Activated naive CD8-positive, alpha-beta T cell treated with anti-CD3 and anti-CD28 coated beads, Interleukin-2, amount 50 U/mL, for 16 hours (primary cell): ENCODE measurements at regions not wholly inside any gene's neighbourhood (a gene's known extent, or its start where the extent isn't known, plus 50 kb on each side); places are given as distances from the start of the nearest gene placed in this dataset.

Source experiments
- DNase-seq: peaks from one replicate; pipeline ENCODE4 v3.0.0-alpha.2; 2020; ENCODE audit warnings: low read depth, low spot score

DNA sequence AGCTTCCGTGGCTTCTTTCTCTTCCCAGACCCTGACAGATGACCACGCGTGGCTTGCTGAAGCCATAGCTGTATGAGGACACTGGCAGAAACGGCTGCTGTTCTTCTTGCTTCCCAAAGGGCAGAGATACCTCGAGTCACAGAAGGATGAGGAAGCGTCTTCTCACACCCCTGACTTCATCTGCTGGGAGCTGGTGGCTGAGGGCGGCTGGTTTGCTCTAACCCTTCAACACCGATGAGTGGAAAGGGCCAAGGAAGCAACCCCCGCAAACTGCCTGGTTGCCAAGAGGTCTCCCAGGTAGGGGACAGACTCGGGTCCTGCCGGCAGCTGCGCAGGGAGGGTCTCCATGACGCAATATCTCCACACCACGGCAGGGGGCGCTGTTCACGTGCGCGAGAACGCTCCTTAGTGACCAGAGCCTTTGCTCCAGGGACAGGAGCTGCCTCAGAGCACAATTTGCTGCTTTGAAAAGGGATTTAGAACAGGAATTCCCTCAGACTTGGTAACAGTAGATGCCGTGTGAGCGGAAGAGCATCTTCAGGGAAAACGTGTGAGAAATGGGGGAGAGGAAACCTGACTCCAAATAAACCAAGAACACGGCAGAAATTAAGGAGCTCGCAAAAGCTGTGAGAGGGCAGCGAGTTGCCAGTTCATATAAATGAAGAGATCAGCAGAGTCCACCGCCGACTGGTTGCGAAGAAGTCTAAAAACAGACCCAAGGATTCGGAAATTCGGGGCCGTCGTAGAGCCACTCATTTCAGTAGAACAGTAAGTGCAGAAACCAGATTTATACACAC is 80.2 kb downstream of the ERMARD start:
- DNase-seq, result peak; percentile 55
